ENCODE measurements at regions not wholly inside any gene's neighbourhood (a gene's known extent, or its start where the extent isn't known, plus 50 kb on each side); places are given as distances from the start of the nearest gene placed in this dataset.

GRCh38 chr2:14324308-14324707 lies 308.2 kb upstream of the LRATD1 start (continued):
- TF ChIP-seq EP300 (IDR thresholded peaks at IDR 0.05) (no peak), FOSB (CRISPR knock-in tag; IDR thresholded peaks at IDR 0.05) (no peak), MAFK (IDR thresholded peaks at IDR 0.05; ENCODE audit: partially characterized antibody) (no peak)

- no peak for ATAC-seq
- Histone ChIP-seq H3K4me2 (no peak overlapping the region), H3K4me1 (no peaks in the 10 kb centered on the region), H3K27ac (no peak overlapping the region), H3K9me3 (no peaks in the 10 kb centered on the region; the same call in 2 of the 3 replicates), H3K4me3 (no peak overlapping the region)
- DNase-seq (ENCODE audit: low read depth in 1 of 2, low spot score in 1 of 2) = no peak
- CTCF ChIA-PET = no interaction called here
- TF ChIP-seq HOXB5 (CRISPR knock-in tag; IDR thresholded peaks at IDR 0.05) (no peak), JUNB (IDR thresholded peaks at IDR 0.05) (no peak), HEYL (CRISPR knock-in tag; IDR thresholded peaks at IDR 0.05) (no peak)
- no peak for FAIRE-seq
- POLR2A ChIA-PET = no interaction called here
Measured at GRCh38 chr2:14330884-14331283, 301.6 kb upstream of the LRATD1 start.

GRCh38 chr2:14336759-14337382 lies 295.6 kb upstream of the LRATD1 start:
- Histone ChIP-seq H3K27ac (no peak overlapping the region), H3K4me2 (no peak overlapping the region), H3K9me3 (no peaks in the 10 kb centered on the region), H3K4me3 (no peak overlapping the region), H3K4me1 (no peaks in the 10 kb centered on the region)
- no peak for FAIRE-seq
- TF ChIP-seq HOXB13 (CRISPR knock-in tag; IDR thresholded peaks at IDR 0.05; ENCODE audit: low read depth) = no peak
- TF ChIP-seq POLR2AphosphoS2 (conservative IDR thresholded peaks at IDR 0.05; ENCODE audit: low read length) = no peak
- no peak for TF ChIP-seq ESRRA (IDR thresholded peaks at IDR 0.05; ENCODE audit: borderline replicate concordance, low read length)
- no peak for TF ChIP-seq JUNB (IDR thresholded peaks at IDR 0.05)
- no peak for TF ChIP-seq RAD21 (conservative IDR thresholded peaks at IDR 0.05 in 1 of 2, IDR thresholded peaks at IDR 0.05 in 1 of 2)
- no peak for TF ChIP-seq ZC3H11A (IDR thresholded peaks at IDR 0.05)
- no peak for TF ChIP-seq RARB (CRISPR knock-in tag; IDR thresholded peaks at IDR 0.05)
- no peak for TF ChIP-seq USF2 (IDR thresholded peaks at IDR 0.05)
- TF ChIP-seq CBX2 (IDR thresholded peaks at IDR 0.05; ENCODE audit: borderline replicate concordance, low read depth) = no peak
- TF ChIP-seq HOXB5 (CRISPR knock-in tag; IDR thresholded peaks at IDR 0.05) = no peak
- no peak for TF ChIP-seq EHMT2 (IDR thresholded peaks at IDR 0.05; ENCODE audit: low read depth)
- TF ChIP-seq POLR2A (IDR thresholded peaks at IDR 0.05; ENCODE audit: low read length) = no peak
- TF ChIP-seq ZNF302 (CRISPR knock-in tag; IDR thresholded peaks at IDR 0.05) = no peak
- no peak for TF ChIP-seq RFX5 (IDR thresholded peaks at IDR 0.05)
- no peak for TF ChIP-seq PBX3 (IDR thresholded peaks at IDR 0.05)
- no peak for TF ChIP-seq MAZ (IDR thresholded peaks at IDR 0.05; ENCODE audit: borderline replicate concordance, low read depth, low read length)
- 4% methylated on average over 2 of the region's 2 CpGs for WGBS (ENCODE audit: missing lambda C conversion rate)
- no peak for ATAC-seq
- no peak for DNase-seq (ENCODE audit: low read depth in 1 of 2, low spot score in 1 of 2)
- POLR2A ChIA-PET = no interaction called here
- CTCF ChIA-PET = no interaction called here

- TF ChIP-seq BHLHE40 (IDR thresholded peaks at IDR 0.05; ENCODE audit: low read depth, low read length) (no peak), ZC3H11A (IDR thresholded peaks at IDR 0.05) (no peak), ESRRA (IDR thresholded peaks at IDR 0.05; ENCODE audit: borderline replicate concordance, low read length) (no peak), KDM1A (IDR thresholded peaks at IDR 0.05; ENCODE audit: low read depth) (no peak), HDAC2 (IDR thresholded peaks at IDR 0.05) (no peak), FOSB (CRISPR knock-in tag; IDR thresholded peaks at IDR 0.05) (no peak), CHD2 (IDR thresholded peaks at IDR 0.05; ENCODE audit: low read length, partially characterized antibody) (no peak)
- FAIRE-seq (no peak), ATAC-seq (no peak), DNase-seq (ENCODE audit: low read depth in 1 of 2, low spot score in 1 of 2) (no peak)
- WGBS (ENCODE audit: missing lambda C conversion rate) = 1% methylated on average over 3 of the region's 3 CpGs
- Histone ChIP-seq H3K4me3 (no peak overlapping the region), H3K27ac (no peak overlapping the region), H3K4me1 (no peaks in the 10 kb centered on the region), H3K9me3 (no peaks in the 10 kb centered on the region), H3K4me2 (no peak overlapping the region)
- ChIA-PET CTCF (no interaction called here), POLR2A (no interaction called here)
Measured at GRCh38 chr2:14340703-14341102, 291.8 kb upstream of the LRATD1 start.

All from A549 (cell line).